Brain microvascular endothelial cell (primary cell): ENCODE measurements at regions not wholly inside any gene's neighbourhood (a gene's known extent, or its start where the extent isn't known, plus 50 kb on each side); places are given as distances from the start of the nearest gene placed in this dataset.

ENCODE experiments used
- DNase-seq: peaks from one replicate; pipeline ENCODE4 v3.0.0-alpha.2; 2020
- H3K27ac ChIP-seq: fragments of 250-450 bp; sonication (Bioruptor Pico); 2 replicates; pipeline ENCODE4 v1.5.1; 2020; ENCODE audit warnings: mild to moderate bottlenecking, moderate library complexity
- H3K27me3 ChIP-seq: fragments of 250-450 bp; sonication (Bioruptor Pico); replicated peaks from 2 replicates; pipeline ENCODE4 v1.5.1; 2020; ENCODE audit warnings: mild to moderate bottlenecking
- H3K36me3 ChIP-seq: fragments of 250-450 bp; sonication (Bioruptor Pico); replicated peaks from 2 replicates; pipeline ENCODE4 v1.5.1; 2020; ENCODE audit warnings: mild to moderate bottlenecking
- H3K4me3 ChIP-seq: 2 replicates; pipeline ENCODE4 v1.5.1; 2011; ENCODE audit warnings: low read depth, mild to moderate bottlenecking, control low read depth, low read length, moderate library complexity
- CTCF ChIP-seq: IDR thresholded peaks from 2 replicates; pipeline ENCODE4 v1.5.1; 2011; ENCODE audit warnings: low read depth, mild to moderate bottlenecking, moderate library complexity, low read length, control low read depth, inconsistent platforms; ENCODE audit errors: missing control alignments
- in situ Hi-C: cut with HindIII; loops from 2 replicates; pipeline ENCODE4 v1.10.0; 2017; ENCODE audit warnings: low sequenced_read_pairs, low pct_ligation_motif_present

GRCh38 chr3:180523040-180523439 is 78.9 kb upstream of the TTC14 start:
- no peaks in the 10 kb centered on the region for H3K36me3 ChIP-seq
- DNase-seq, result no peak
- in situ Hi-C loops, result no loop called here
- H3K27me3 ChIP-seq, result no peaks in the 10 kb centered on the region
- H3K27ac ChIP-seq, result no peak overlapping the region
- H3K4me3 ChIP-seq, result no peak overlapping the region
- no peak for TF ChIP-seq CTCF

- in situ Hi-C loops, result no loop called here
- no peaks in the 10 kb centered on the region for H3K27me3 ChIP-seq
- no peak overlapping the region for H3K27ac ChIP-seq
- H3K36me3 ChIP-seq, result no peaks in the 10 kb centered on the region
- no peak for DNase-seq
- TF ChIP-seq CTCF, result no peak
- no peak overlapping the region for H3K4me3 ChIP-seq
Measured at GRCh38 chr3:180528843-180529242, 73.1 kb upstream of the TTC14 start.

DNA sequence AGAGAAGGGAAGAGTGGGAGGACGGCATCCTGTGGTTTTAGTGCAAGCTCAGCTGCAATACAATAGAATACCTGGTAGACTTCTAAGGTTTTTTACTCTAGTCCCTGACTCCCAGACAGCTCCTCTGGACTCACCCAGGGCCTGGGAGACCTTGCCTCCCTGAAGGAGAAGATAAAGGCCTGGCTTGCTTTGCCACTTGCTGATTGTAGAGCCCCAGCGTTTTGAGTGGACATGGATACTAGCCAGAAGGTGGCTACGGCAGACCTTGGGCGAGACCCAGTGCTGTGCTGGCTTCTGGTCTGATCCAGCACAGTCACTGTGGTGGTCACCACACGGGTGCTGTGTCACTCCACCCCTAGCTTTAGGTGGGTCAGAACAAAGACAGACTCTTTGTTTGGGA is 72.2 kb upstream of the TTC14 start:
- in situ Hi-C loops, result no loop called here
- no peaks in the 10 kb centered on the region for H3K27me3 ChIP-seq
- no peak for TF ChIP-seq CTCF
- H3K4me3 ChIP-seq, result no peak overlapping the region
- no peak overlapping the region for H3K27ac ChIP-seq
- H3K36me3 ChIP-seq, result no peaks in the 10 kb centered on the region
- no peak for DNase-seq

DNA sequence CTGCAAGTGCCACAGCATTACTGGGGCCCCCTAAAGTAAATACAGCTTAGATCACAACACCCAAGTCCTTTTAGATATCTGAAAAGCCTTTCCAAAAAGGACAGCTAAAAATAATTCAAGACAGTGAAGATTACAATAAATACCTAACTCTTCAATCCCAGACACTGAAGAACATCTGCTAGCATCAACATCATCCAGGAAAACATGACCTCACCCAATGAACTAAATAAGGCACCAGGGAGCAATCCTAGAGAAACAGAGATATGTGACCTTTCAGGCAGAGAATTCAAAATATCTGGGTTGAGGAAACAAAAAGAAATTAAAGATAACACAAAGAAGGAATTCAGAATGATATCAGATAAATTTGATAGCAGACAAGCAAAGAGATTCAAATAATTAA is 71.7 kb upstream of the TTC14 start:
- H3K36me3 ChIP-seq, result no peaks in the 10 kb centered on the region
- no peak for DNase-seq
- H3K27me3 ChIP-seq, result no peaks in the 10 kb centered on the region
- H3K4me3 ChIP-seq, result no peak overlapping the region
- no peak for TF ChIP-seq CTCF
- in situ Hi-C loops, result no loop called here
- no peak overlapping the region for H3K27ac ChIP-seq

- H3K27me3 ChIP-seq, result no peaks in the 10 kb centered on the region
- no peak overlapping the region for H3K27ac ChIP-seq
- in situ Hi-C loops, result no loop called here
- no peak for DNase-seq
- no peaks in the 10 kb centered on the region for H3K36me3 ChIP-seq
- TF ChIP-seq CTCF, result no peak
- no peak overlapping the region for H3K4me3 ChIP-seq
Measured at GRCh38 chr3:180531303-180532278, 70.4 kb upstream of the TTC14 start.
